SU-DHL-6 (cell line): ENCODE measurements at regions not wholly inside any gene's neighbourhood (a gene's known extent, or its start where the extent isn't known, plus 50 kb on each side); places are given as distances from the start of the nearest gene placed in this dataset.

Source experiments
- CTCF ChIP-seq: fragments of 200-600 bp; sonication (generic); IDR thresholded peaks from one replicate; pipeline ENCODE4 v1.5.1; 2017; ENCODE audit warnings: antibody characterized with exemption, mild to moderate bottlenecking, low read length, moderate library complexity; ENCODE audit not compliant: insufficient read depth, poor library complexity, severe bottlenecking
- EZH2phosphoT487 ChIP-seq: fragments of 200-600 bp; sonication (generic), shearing (Covaris generic); conservative IDR thresholded peaks from 2 replicates; pipeline ENCODE4 v1.6.1; 2018; ENCODE audit warnings: mild to moderate bottlenecking, antibody characterized with exemption, low read length, moderate library complexity, mixed read lengths

GRCh38 chr3:157669416-157669815 lies 166.2 kb upstream of the VEPH1 start:
- TF ChIP-seq CTCF (no peak), EZH2phosphoT487 (no peak)
